HCT116 (cell line): ENCODE measurements at regions not wholly inside any gene's neighbourhood (a gene's known extent, or its start where the extent isn't known, plus 50 kb on each side); places are given as distances from the start of the nearest gene placed in this dataset.

ENCODE experiments used
- ATF3 ChIP-seq: IDR thresholded peaks from 2 replicates; pipeline ENCODE4 v1.6.1; 2012
- CEBPB ChIP-seq: IDR thresholded peaks from 2 replicates; pipeline ENCODE4 v1.6.1; 2012; ENCODE audit warnings: low read depth
- CTCF ChIP-seq, 3 experiments: fragments of 200-600 bp in 1 of 3; sonication (generic) in 1 of 3; IDR thresholded peaks in 2 of 3; conservative IDR thresholded peaks in 1 of 3; 2 replicates each; pipeline ENCODE4 v1.5.1; 2012 to 2017; ENCODE audit warnings: low read depth in 2 of 3, low read length in 2 of 3, antibody characterized with exemption in 1 of 3, borderline replicate concordance in 1 of 3, control low read depth in 1 of 3, mild to moderate bottlenecking in 1 of 3, mixed read lengths in 1 of 3, mixed run types in 1 of 3, moderate library complexity in 1 of 3; ENCODE audit not compliant: insufficient read depth in 1 of 3
- ELF1 ChIP-seq: IDR thresholded peaks from 2 replicates; pipeline ENCODE4 v1.6.1; 2012; ENCODE audit warnings: low read depth, borderline replicate concordance
- EZH2 ChIP-seq: fragments of 200-600 bp; sonication (generic); IDR thresholded peaks from 2 replicates; pipeline ENCODE4 v1.6.1; 2017; ENCODE audit warnings: antibody characterized with exemption, mixed run types
- JUND ChIP-seq: IDR thresholded peaks from 2 replicates; pipeline ENCODE4 v1.6.1; 2012
- MAX ChIP-seq: IDR thresholded peaks from 2 replicates; pipeline ENCODE4 v1.6.1; 2012
- POLR2A ChIP-seq: IDR thresholded peaks from 2 replicates; pipeline ENCODE4 v1.7.0; 2011; ENCODE audit warnings: borderline replicate concordance; ENCODE audit not compliant: insufficient read depth, insufficient read length; ENCODE audit errors: extremely low read depth
- POLR2AphosphoS5 ChIP-seq: IDR thresholded peaks from 2 replicates; pipeline ENCODE4 v1.6.1; 2011; ENCODE audit warnings: mild to moderate bottlenecking, low read depth, low read length, moderate library complexity
- REST ChIP-seq: IDR thresholded peaks from 2 replicates; pipeline ENCODE4 v1.6.1; 2012; ENCODE audit warnings: low read depth
- SIN3A ChIP-seq: IDR thresholded peaks from 2 replicates; pipeline ENCODE4 v1.6.1; 2012; ENCODE audit warnings: low read depth
- TCF7L2 ChIP-seq: IDR thresholded peaks from 2 replicates; pipeline ENCODE4 v1.7.0; 2011; ENCODE audit warnings: borderline replicate concordance, inconsistent platforms; ENCODE audit not compliant: insufficient read depth, insufficient read length; ENCODE audit errors: extremely low read depth
- YY1 ChIP-seq: IDR thresholded peaks from 2 replicates; pipeline ENCODE4 v1.6.1; 2011; ENCODE audit warnings: low read length, low read depth, moderate library complexity, mild to moderate bottlenecking; ENCODE audit not compliant: insufficient replicate concordance; ENCODE audit errors: extremely low read depth
- ZNF274 ChIP-seq: fragments of 200-500 bp; sonication (Bioruptor generic); IDR thresholded peaks from 2 replicates; pipeline ENCODE4 v1.6.1; 2014; ENCODE audit warnings: mild to moderate bottlenecking, low read depth, low read length, inconsistent platforms

GRCh38 chrX:40875476-40875875, 140.1 kb upstream of the MED14 start:
- TF ChIP-seq TCF7L2 = no peak
- TF ChIP-seq POLR2AphosphoS5 = no peak
- no peak for TF ChIP-seq POLR2A
- no peak for TF ChIP-seq CEBPB
- no peak for TF ChIP-seq REST
- TF ChIP-seq CTCF (IDR thresholded peaks at IDR 0.05 in 2 of 3, conservative IDR thresholded peaks at IDR 0.05 in 1 of 3; ENCODE audit: borderline replicate concordance in 1 of 3, insufficient read depth in 1 of 3, low read depth in 2 of 3, low read length in 2 of 3) = no peak
- no peak for TF ChIP-seq ELF1
- no peak for TF ChIP-seq YY1
- TF ChIP-seq JUND = no peak
- no peak for TF ChIP-seq ZNF274
- TF ChIP-seq EZH2 = no peak
- TF ChIP-seq ATF3 = no peak
- no peak for TF ChIP-seq SIN3A
- no peak for TF ChIP-seq MAX
